SIG-M5 (cell line): ENCODE measurements at regions not wholly inside any gene's neighbourhood (a gene's known extent, or its start where the extent isn't known, plus 50 kb on each side); places are given as distances from the start of the nearest gene placed in this dataset.
"Not testable (repeated sequence)": the region's sequence is repeated elsewhere in the genome, so short reads cannot be mapped to it uniquely, and the experiment has no call there.

ENCODE experiments used
- DNase-seq: peaks from one replicate; lab custom pipeline; 2025; lab: John Stamatoyannopoulos, UW

- DNase-seq: no peak
Measured at GRCh38 chr3:194189243-194189791, 53.4 kb downstream of the HES1 start.

DNA sequence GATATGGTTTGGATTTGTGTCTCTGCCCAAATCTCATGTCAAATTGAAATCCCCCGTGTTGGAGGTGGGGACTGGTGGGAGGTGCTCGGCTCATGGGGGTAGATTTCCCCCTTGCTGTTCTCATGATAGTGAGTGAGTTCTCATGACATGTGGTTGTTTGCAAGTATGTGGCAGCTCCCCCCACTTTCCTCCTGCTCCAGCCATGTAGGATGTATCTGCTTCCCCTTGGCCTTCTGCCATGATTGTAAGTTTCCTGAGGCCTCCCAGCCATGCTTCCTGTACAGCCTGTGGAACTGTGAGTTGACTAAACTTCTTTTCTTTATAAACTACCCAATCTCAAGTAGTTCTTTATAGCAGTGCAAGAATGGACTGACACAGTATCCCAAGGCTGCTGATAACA is 55.9 kb downstream of the HES1 start:
- not testable (repeated sequence) for DNase-seq

- DNase-seq: no peak
Measured at GRCh38 chr3:194194051-194194756, 58.3 kb downstream of the HES1 start.

DNA sequence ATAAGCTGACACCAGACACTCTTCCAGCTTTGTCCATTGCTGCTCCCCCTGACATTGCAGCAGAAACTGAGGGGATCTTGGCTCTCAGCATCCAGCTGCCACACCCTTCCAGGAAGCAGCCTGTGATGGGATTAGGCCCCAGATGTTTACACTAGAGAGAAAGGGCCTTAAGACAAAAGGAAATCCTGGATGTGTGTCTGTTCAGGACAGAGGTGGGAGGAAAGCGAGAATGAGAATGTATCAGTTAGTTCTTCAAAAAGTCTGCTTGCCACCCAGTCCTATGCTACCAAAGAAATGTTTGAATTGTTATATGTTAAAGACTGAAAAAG is 58.8 kb downstream of the HES1 start:
- no peak for DNase-seq

DNA sequence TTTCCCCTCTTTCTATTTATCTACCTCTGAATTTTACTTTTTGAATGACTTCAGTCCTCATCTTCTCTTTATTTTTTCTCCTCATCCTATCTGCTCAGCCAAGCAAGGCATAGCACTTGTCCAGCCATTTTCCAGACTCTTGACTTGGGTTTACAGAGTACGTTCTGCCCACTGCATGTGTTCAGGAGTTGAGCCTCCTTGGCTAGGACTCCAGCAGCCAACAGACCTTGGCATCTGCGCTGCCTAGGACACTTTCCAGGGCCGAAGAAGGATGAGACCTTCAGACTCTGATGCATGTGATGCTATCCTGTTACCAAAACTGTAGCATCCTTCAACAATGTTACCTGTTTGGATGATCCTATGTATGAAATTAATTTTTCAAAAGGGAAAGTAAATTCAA is 59.7 kb downstream of the HES1 start:
- no peak for DNase-seq

GRCh38 chr3:194196876-194197275 is 60.9 kb downstream of the HES1 start:
- no peak for DNase-seq

GRCh38 chr3:194197396-194197960 is 61.5 kb downstream of the HES1 start:
- DNase-seq: no peak

- DNase-seq: no peak
Measured at GRCh38 chr3:194197981-194198695, 62.2 kb downstream of the HES1 start.

DNA sequence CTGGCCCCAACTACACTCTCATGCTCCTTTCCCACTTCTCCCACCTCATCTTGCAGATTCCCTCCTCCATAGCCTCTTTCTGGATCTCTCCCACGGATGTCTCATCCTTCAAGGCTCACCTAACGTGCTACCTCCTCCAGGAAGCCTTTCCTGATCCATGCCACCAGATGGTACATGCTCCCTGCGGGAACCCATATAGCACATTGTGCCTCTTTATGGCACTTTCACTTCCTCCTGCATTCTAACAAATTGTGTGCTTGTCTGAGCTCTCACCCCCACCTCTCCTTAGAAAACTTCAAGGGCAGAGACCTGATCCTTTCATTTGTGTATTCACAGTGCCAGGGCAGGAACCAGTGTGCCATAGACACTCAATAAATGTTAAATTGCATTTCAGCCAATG is 63.0 kb downstream of the HES1 start:
- DNase-seq: no peak

DNA sequence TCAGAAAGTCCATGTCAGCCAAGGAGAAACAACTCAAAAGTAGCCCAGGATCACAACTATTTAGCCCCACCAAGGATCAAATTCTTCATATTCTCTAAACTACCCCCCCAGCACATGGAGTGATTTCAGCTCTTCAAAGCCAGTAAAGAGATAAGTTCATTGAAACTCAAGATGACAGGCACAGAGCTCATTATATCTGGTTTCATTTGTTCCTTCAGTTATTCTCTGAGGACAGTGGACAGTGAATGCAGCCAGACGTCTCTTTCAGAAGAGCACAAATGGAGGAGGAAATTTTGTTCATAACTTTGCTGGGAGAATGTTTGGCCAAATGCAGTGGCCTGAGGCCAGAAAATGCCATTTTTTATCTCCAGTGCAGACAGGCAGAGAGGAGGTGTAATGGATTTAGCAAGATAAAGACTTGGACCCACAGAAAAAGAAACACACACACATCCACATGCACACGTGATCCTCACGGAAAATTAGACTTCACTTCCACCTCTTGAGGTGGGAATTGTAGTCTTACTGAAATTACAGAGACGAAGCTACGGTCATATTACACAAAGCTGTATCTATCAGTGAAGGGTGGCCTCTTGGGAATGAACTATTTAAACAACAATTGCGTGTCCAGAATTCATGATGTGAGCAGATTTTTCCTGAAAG is 64.6 kb downstream of the HES1 start:
- DNase-seq: no peak

- no peak for DNase-seq
Measured at GRCh38 chr3:194201953-194202666, 66.2 kb downstream of the HES1 start.

DNA sequence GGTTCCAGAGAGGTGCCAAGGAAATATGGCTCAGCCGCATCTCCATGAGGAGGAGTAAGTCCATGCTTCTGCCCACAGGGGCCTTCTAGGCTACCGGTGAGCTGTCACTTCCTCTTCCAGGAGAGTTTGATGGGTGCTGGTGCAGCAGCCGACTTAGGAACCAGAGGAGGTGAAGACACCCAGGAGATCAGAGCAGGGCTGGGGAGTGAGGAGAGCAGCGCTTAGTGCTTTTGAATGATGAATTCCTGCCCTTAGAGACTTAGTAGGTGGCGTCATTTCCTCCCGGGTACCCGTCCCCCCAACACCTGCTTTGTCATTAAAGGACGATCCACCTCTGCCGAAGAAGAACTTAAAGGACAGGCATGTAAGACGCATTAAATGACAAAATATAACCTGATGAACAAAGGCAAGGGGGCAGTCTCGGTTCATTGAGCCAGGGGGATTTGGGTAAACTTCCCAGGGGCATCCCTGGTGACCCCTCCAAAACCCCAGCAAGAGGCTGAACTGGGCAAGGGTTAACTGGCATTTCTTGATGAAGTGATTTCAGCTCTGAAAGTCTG is 67.6 kb downstream of the HES1 start:
- DNase-seq: no peak

GRCh38 chr3:194204042-194204987 is 68.4 kb downstream of the HES1 start:
- DNase-seq: no peak

DNA sequence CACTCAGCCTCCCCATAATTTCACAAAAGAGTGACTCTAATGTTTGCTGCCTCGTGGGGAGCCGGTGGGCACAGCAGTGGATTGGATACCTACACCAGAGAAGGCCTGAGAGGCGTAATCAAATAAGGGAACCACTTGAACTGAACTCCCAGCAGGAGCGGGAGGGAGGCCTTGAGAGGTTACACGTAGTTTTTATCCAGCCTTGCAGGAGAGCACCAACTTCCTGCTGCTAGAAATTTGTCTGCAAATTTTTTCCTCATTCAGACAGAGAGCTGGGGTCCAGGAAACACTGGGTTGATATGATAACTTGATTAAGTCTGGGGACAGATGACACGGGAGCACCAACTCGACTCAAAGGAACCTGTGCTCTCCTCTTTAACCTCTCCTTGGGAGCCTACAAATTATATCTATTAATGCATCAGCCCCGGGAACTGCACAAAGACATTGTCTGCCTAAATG is 69.8 kb downstream of the HES1 start:
- no peak for DNase-seq

DNA sequence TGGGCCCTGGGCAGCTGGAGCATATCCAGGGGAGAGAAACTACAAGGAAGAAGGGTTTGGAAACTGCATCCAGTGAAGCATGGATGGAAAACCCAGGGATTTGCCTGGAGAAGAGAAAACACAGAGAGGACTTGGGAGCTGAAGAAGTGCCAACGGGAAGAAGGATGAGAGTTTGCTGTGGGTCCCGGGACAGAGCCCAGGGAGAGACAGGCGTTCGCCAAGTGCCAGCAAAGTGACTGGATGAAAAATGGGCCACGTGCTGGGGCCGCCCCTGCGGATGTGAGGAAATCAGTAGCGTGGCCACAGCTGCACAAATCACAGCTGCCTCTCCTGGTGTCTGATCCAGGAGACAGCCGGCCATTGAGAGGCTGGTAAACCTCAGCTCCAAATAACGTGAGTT is 70.4 kb downstream of the HES1 start:
- no peak for DNase-seq

- DNase-seq: no peak
Measured at GRCh38 chr3:194208709-194209108, 72.8 kb downstream of the HES1 start.

- DNase-seq: no peak
Measured at GRCh38 chr3:194212161-194212844, 76.4 kb downstream of the HES1 start.

DNA sequence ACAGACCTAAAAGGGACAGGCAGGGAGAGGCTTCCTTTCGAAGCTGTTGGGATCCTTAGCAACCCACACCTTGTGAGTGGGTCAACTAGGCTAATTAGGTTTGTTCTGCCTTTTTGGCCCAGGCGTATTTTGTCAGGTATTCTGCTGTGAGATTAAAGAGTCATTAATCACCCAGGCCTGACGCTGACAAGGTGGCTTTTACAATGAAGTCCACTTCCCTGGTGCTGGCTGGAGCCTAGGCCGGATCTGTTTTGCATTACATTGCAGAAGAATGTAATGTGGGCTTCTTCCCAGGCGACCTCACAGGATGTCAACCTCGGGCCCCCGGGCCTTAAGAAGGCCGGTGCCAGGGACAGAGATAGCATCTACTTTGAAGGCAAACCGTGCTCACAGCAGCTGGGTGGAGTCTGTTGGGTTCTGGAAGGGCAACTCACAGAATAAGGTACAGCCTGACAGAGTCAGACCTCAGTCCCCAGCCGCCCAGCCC is 76.9 kb downstream of the HES1 start:
- DNase-seq: no peak

GRCh38 chr3:194215392-194215791 is 79.4 kb downstream of the HES1 start:
- no peak for DNase-seq
